DMS114 treated with DMSO at 0.1 percent for 48 hours (cell line): ENCODE measurements at regions not wholly inside any gene's neighbourhood (a gene's known extent, or its start where the extent isn't known, plus 50 kb on each side); places are given as distances from the start of the nearest gene placed in this dataset.

Experiments
- DNase-seq: peaks from one replicate; lab custom pipeline; 2025; ENCODE audit not compliant: unreplicated experiment; lab: John Stamatoyannopoulos, UW

DNA sequence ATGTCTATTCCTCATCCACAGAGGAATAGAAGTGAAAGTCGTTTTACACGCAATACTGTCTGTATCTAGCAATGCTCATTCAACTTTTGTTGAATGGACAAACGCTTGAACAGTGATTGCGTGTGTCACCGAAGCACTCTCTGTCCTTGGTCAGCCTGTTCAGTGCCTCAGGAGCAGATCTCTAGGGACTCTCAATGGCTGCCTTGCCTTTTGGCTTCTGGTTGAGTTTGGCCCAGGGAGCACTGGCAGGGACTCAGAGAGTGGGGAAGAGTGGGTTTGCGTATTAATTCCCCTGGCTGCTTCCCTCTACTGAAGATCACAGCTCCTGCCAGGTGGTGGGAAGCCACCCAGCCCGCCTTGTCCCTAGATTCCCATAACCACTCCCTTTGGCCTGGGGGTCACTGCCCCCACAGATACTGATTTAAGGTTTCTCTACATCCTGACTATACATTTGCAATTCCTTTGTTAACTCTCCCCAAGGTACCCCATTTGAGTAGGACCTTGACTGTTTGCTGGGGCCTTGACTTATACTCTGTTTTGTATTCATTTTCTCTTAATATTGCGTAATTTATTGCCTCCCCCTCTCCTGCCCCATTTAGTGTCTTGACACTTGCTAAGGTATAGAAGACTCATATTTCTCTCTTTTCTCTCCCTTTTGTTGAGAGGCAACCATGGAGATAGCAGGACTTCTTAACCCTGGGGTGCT lies 61.7 kb upstream of the USP24 start:
- DNase-seq: no peak

- DNase-seq: no peak
These were observed 60.8 kb upstream of the USP24 start for GRCh38 chr1:55275941-55276341.

DNA sequence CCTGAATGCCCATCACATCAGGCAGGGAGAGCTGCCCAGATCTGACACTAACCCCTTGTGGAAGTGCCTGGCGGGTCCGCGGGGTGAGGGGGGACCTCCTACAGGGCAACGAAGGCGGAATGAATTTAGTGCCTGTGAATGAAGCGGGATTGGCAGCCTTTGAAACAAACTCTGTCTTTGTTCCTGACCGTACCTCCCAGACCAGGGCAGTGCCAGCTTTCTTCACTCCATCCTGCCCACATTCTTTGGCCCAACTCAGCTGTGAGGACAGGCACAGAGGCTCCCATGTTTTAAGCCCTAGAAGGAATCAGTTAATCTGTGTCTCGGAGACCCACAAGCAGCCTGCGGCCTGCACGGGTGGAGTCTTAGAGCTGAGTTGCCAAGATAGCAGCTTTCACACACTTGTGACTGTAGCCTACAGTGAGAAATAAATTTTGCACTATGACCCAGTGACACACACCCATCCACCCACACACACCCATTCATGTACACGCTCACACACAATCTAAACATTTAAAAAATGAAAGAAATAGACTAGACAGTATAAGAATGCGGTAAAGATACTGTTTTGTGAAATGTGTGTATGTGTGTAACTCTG lies 60.1 kb upstream of the USP24 start:
- DNase-seq: no peak

DNA sequence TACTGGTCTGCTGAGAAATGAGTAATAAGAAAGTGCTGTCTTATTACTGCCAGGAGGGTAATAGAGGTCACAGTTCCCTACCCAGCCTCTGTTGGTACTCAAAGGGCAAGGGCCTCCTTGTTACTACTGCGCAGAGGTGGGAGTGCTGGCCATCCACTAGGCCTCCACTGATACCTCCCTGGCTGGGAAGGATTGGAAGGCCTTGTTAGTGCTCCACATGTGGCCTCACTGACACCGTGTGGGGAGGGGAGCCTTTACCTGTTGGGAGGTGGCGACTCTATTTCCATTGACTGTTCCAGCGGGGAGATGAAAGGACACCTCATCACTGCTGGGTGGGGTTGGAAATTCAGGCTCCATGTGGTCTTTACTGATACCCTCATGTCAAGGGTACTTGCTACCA lies 57.8 kb upstream of the USP24 start:
- DNase-seq: no peak
